ENCODE measurements at regions not wholly inside any gene's neighbourhood (a gene's known extent, or its start where the extent isn't known, plus 50 kb on each side); places are given as distances from the start of the nearest gene placed in this dataset.

GRCh38 chr2:144583381-144583729 is 63.4 kb upstream of the ZEB2 start:
- TF ChIP-seq ZNF274 (IDR thresholded peaks at IDR 0.05; ENCODE audit: low read depth, low read length) (no peak), CTCF (IDR thresholded peaks at IDR 0.05 in 2 of 3, conservative IDR thresholded peaks at IDR 0.05 in 1 of 3; ENCODE audit: borderline replicate concordance in 1 of 3, insufficient read depth in 1 of 3, low read depth in 2 of 3, low read length in 2 of 3) (no peak), POLR2A (IDR thresholded peaks at IDR 0.05; ENCODE audit: borderline replicate concordance, extremely low read depth, insufficient read depth, insufficient read length) (no peak), ZBTB33 (IDR thresholded peaks at IDR 0.05; ENCODE audit: extremely low read depth, insufficient replicate concordance, low read length) (no peak), EZH2 (IDR thresholded peaks at IDR 0.05) (no peak), FOSL1 (IDR thresholded peaks at IDR 0.05; ENCODE audit: low read depth) (no peak), POLR2AphosphoS5 (IDR thresholded peaks at IDR 0.05; ENCODE audit: low read depth, low read length) (no peak), YY1 (IDR thresholded peaks at IDR 0.05; ENCODE audit: extremely low read depth, insufficient replicate concordance, low read depth, low read length) (no peak), CEBPB (IDR thresholded peaks at IDR 0.05; ENCODE audit: low read depth) (no peak)
